NT2/D1 (cell line): ENCODE measurements at regions not wholly inside any gene's neighbourhood (a gene's known extent, or its start where the extent isn't known, plus 50 kb on each side); places are given as distances from the start of the nearest gene placed in this dataset.

Source experiments
- SUZ12 ChIP-seq: IDR thresholded peaks from 2 replicates; pipeline ENCODE4 v1.6.1; 2011; ENCODE audit not compliant: insufficient read length, insufficient read depth; ENCODE audit errors: extremely low read depth
- YY1 ChIP-seq: IDR thresholded peaks from 2 replicates; pipeline ENCODE4 v1.6.1; 2011; ENCODE audit not compliant: insufficient read length, insufficient read depth
- ZNF274 ChIP-seq: IDR thresholded peaks from 2 replicates; pipeline ENCODE4 v1.6.1; 2011; ENCODE audit warnings: mild to moderate bottlenecking, low read depth, low read length

DNA sequence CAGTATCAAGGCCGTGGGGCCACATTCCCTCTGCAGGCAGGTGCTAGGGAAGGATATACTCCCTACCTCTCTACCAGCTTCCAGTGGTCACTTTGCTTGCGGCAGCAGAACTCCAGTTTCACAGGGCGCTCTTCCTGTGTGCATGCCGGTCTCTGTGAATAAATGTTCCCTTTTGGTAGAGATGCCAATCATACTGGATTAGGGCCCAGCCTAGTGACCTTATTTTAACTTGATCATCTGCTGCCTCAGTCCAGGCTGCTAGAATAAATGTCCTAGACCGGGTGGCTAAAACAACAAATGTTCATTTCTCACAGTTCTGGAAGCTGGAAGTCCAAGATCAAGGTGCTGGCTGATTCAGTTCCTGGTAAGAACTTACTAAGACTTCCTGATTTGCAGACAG lies 198.8 kb upstream of the TMEM132C start:
- no peak for TF ChIP-seq YY1
- TF ChIP-seq SUZ12 = no peak
- no peak for TF ChIP-seq ZNF274
